ENCODE measurements at regions not wholly inside any gene's neighbourhood (a gene's known extent, or its start where the extent isn't known, plus 50 kb on each side); places are given as distances from the start of the nearest gene placed in this dataset.

DNA sequence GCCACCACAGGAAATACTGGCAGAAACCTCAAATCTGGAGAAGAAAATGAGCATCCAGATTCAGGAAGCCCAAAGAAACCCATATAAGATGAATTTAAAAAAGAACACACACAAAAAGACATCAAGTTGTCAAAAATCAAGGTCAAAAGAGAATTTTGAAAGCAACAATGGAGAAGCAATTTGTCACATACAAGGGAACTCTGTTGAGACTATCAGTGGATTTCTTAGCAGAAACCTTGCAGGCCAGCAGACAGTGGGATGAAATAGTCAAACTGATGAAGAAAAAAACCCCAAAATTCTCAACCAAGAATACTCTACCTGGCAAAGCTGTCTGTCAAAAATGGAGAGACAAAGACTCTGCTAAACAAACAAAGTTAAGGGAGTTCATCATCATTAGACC is 272.6 kb downstream of the ADCYAP1 start:
- DNase-seq (ENCODE audit: low read depth) = no peak
- H3K4me3 ChIP-seq (ENCODE audit: low read depth, low read length) = no peak overlapping the region
- TF ChIP-seq, protein P1, sequence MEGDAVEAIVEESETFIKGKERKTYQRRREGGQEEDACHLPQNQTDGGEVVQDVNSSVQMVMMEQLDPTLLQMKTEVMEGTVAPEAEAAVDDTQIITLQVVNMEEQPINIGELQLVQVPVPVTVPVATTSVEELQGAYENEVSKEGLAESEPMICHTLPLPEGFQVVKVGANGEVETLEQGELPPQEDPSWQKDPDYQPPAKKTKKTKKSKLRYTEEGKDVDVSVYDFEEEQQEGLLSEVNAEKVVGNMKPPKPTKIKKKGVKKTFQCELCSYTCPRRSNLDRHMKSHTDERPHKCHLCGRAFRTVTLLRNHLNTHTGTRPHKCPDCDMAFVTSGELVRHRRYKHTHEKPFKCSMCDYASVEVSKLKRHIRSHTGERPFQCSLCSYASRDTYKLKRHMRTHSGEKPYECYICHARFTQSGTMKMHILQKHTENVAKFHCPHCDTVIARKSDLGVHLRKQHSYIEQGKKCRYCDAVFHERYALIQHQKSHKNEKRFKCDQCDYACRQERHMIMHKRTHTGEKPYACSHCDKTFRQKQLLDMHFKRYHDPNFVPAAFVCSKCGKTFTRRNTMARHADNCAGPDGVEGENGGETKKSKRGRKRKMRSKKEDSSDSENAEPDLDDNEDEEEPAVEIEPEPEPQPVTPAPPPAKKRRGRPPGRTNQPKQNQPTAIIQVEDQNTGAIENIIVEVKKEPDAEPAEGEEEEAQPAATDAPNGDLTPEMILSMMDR (IDR thresholded peaks at IDR 0.05; ENCODE audit: control insufficient read depth, extremely low read depth, insufficient read depth) = no peak

DNA sequence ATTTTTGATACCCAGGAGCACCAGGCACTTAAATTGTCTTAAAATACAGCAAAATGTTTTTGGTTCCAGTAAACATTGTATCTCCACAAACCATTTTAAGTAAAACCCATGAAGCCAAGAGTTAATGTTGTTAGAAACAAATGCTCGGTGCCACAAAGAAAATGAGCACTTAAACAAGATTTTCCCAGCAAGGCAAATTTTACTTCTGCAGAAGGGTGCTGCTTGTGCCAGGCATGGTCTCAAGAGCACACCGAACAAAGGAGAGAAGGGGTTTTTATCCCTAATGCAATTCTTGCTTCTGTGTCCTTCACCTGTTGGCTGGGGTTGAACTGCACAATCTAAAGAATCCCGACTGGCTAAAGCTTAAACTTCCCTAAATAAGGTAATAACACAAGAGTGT is 286.7 kb downstream of the ADCYAP1 start:
- no peak overlapping the region for H3K4me3 ChIP-seq (ENCODE audit: low read depth, low read length)
- TF ChIP-seq, protein P1 (IDR thresholded peaks at IDR 0.05; ENCODE audit: control insufficient read depth, extremely low read depth, insufficient read depth) = no peak
- no peak for DNase-seq (ENCODE audit: low read depth)

DNA sequence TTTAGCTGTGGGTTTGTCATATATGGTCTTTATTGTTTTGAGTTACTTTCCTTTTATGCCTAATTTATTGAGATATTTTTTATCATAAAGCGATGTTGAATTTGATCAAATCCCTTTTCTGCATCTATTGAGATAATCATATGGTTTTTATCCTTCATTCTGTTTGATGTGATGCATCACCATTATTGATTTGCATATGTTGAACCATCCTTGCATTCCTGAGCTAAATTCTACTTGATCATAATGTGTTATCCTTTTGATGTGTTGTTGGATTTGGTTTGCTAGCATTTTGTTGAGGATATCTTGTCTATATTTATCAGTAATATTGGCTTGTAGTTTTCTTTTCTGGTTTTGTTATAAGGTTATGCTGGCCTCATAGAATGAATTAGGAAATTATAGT is 308.5 kb downstream of the ADCYAP1 start:
- TF ChIP-seq, protein P1 (IDR thresholded peaks at IDR 0.05; ENCODE audit: control insufficient read depth, extremely low read depth, insufficient read depth) = no peak
- H3K4me3 ChIP-seq (ENCODE audit: low read depth, low read length) = no peak overlapping the region
- no peak for DNase-seq (ENCODE audit: low read depth)

DNA sequence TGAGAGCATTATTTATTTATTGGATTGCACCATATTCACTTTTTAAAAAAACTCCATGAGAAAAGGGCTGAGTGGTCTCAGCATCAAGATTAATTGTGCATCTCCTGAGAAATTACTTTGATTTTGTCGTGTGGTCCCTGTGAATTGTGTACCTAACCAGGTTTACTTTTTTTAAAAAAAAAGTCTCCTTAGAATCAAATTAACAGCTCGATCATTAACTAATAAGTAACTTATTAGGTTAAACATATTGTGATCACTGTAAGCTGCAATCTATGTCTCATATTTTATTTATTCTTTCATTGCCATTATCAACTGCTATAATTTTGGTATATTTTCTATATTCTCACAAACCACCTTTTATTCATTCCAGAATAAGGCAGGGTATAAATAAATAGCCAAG is 318.2 kb downstream of the ADCYAP1 start:
- no peak for DNase-seq (ENCODE audit: low read depth)
- H3K4me3 ChIP-seq (ENCODE audit: low read depth, low read length) = no peak overlapping the region
- TF ChIP-seq, protein P1 (IDR thresholded peaks at IDR 0.05; ENCODE audit: control insufficient read depth, extremely low read depth, insufficient read depth) = no peak

DNA sequence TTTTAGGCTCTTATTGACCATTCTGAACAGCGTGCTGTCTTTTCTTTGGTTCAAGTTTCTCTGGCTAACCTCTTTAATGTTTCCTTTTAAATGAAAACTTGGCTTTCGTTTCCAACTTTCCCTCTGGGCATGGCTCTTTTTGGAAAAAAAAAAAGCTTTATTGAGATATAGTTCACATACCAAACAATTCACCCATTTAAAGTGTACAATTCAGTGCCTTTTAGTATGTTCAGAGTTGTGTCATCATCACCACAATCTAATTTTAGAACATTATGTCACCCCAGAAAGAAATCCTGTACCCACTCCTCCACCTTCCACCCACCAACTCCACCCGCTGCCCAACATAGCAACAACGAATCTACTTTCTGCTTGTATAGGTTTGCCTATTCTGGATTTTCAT is 322.4 kb downstream of the ADCYAP1 start:
- DNase-seq (ENCODE audit: low read depth) = no peak
- H3K4me3 ChIP-seq (ENCODE audit: low read depth, low read length) = no peak overlapping the region
- TF ChIP-seq, protein P1 (IDR thresholded peaks at IDR 0.05; ENCODE audit: control insufficient read depth, extremely low read depth, insufficient read depth) = no peak

DNA sequence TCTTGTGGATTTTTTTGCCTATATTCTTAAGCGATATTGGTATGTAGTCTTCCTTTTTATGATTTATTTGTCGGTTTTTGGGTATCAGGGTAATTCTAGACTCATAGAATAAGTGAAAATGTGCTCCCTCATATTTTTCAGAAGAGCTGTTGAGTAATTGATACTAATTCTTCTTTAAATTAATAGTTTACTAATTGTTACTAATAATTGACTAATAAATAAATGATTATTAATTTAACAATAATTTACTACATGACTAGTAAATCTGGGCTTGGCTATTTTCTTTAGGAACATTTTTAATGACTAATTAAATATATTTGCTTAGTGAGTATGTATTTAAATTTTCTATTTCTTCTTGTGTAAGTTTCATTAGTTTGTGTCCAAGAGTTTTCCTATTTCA is 325.0 kb downstream of the ADCYAP1 start:
- DNase-seq (ENCODE audit: low read depth) = no peak
- H3K4me3 ChIP-seq (ENCODE audit: low read depth, low read length) = no peak overlapping the region
- TF ChIP-seq, protein P1 (IDR thresholded peaks at IDR 0.05; ENCODE audit: control insufficient read depth, extremely low read depth, insufficient read depth) = no peak

DNA sequence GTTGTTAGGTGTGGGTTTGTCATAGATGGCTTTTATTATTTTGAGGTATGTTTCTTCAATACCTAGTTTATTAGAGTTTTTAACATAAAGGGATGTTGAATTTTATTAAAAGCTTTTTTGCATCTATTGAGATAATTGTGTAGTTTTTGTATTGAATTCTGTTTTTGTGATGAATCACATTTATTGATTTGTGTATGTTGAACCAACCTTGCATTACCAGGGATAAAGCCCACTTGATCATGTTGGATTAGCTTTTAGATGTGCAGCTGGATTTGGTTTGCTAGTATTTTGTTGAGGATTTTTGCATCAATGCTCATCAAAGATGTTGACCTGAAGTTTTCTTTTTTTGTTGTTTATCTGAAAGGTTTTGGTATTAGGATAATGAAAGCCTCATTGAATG is 328.2 kb downstream of the ADCYAP1 start:
- TF ChIP-seq, protein P1 (IDR thresholded peaks at IDR 0.05; ENCODE audit: control insufficient read depth, extremely low read depth, insufficient read depth) = no peak
- DNase-seq (ENCODE audit: low read depth) = no peak

More for the DNA sequence above, 328.2 kb downstream of the ADCYAP1 start:
- no peak overlapping the region for H3K4me3 ChIP-seq (ENCODE audit: low read depth, low read length)
